Activated naive CD4-positive, alpha-beta T cell treated with anti-CD3 and anti-CD28 coated beads, Interleukin-2, amount 50 U/mL, for 24 hours (primary cell): ENCODE measurements at regions not wholly inside any gene's neighbourhood (a gene's known extent, or its start where the extent isn't known, plus 50 kb on each side); places are given as distances from the start of the nearest gene placed in this dataset.

Experiments
- H3K27ac Mint-ChIP-seq: one replicate; pipeline ENCODE4 v1.8.0; 2021; ENCODE audit warnings: mild to moderate bottlenecking, mixed read lengths
- H3K27me3 Mint-ChIP-seq: one replicate; pipeline ENCODE4 v1.8.0; 2021; ENCODE audit warnings: mixed read lengths
- H3K36me3 Mint-ChIP-seq: one replicate; pipeline ENCODE4 v1.8.0; 2021; ENCODE audit warnings: mixed read lengths
- H3K4me1 Mint-ChIP-seq: one replicate; pipeline ENCODE4 v1.8.0; 2021; ENCODE audit warnings: mixed read lengths
- H3K4me3 Mint-ChIP-seq: one replicate; pipeline ENCODE4 v1.8.0; 2021; ENCODE audit warnings: mild to moderate bottlenecking, mixed read lengths
- H3K9me3 Mint-ChIP-seq: one replicate; pipeline ENCODE4 v1.8.0; 2021; ENCODE audit warnings: mixed read lengths

- H3K4me1 Mint-ChIP-seq, result no peaks in the 10 kb centered on the region
- H3K27ac Mint-ChIP-seq, result no peak overlapping the region
- H3K9me3 Mint-ChIP-seq, result peaks cover 8% of the 10 kb centered on the region
- H3K36me3 Mint-ChIP-seq, result no peaks in the 10 kb centered on the region
- no peak overlapping the region for H3K4me3 Mint-ChIP-seq
- H3K27me3 Mint-ChIP-seq, result no peaks in the 10 kb centered on the region
Measured at GRCh38 chr2:80706541-80706940, 402.0 kb upstream of the LRRTM1 start.

- Mint-ChIP-seq H3K4me1 (no peaks in the 10 kb centered on the region), H3K27ac (no peak overlapping the region), H3K36me3 (no peaks in the 10 kb centered on the region), H3K4me3 (no peak overlapping the region), H3K27me3 (no peaks in the 10 kb centered on the region), H3K9me3 (peaks cover 12% of the 10 kb centered on the region)
Measured at GRCh38 chr2:80703532-80703931, 399.0 kb upstream of the LRRTM1 start.

DNA sequence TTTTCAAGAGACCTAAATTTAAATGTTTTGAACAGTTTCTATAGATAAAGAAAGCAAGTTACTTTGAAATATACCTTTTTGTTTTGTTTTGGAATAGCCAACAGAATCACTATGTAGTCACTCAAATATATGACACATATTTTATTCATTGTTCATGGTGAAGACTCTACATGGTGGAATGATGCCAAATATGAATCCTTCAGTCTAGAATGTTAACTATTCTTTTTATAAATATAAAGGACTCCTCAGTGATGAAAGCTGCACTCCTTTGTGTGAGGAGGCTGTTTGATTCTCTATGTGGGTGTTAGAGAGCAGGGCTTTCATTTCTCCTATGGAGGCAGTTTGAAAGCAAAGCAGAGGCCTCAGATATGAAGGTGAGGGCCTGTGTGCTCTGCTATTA lies 396.4 kb upstream of the LRRTM1 start:
- Mint-ChIP-seq H3K4me3 (no peak overlapping the region), H3K27ac (no peak overlapping the region), H3K36me3 (no peaks in the 10 kb centered on the region), H3K4me1 (no peaks in the 10 kb centered on the region), H3K27me3 (no peaks in the 10 kb centered on the region), H3K9me3 (peaks cover 12% of the 10 kb centered on the region)
